NCI-H2171 (cell line): ENCODE measurements at regions not wholly inside any gene's neighbourhood (a gene's known extent, or its start where the extent isn't known, plus 50 kb on each side); places are given as distances from the start of the nearest gene placed in this dataset.
A peak's percentile ranks its signal among the peaks of the same experiment; 100 is the strongest.
"Not testable (repeated sequence)": the region's sequence is repeated elsewhere in the genome, so short reads cannot be mapped to it uniquely, and the experiment has no call there.

Experiments
- DNase-seq: peaks from one replicate; lab custom pipeline; 2025; lab: John Stamatoyannopoulos, UW

DNA sequence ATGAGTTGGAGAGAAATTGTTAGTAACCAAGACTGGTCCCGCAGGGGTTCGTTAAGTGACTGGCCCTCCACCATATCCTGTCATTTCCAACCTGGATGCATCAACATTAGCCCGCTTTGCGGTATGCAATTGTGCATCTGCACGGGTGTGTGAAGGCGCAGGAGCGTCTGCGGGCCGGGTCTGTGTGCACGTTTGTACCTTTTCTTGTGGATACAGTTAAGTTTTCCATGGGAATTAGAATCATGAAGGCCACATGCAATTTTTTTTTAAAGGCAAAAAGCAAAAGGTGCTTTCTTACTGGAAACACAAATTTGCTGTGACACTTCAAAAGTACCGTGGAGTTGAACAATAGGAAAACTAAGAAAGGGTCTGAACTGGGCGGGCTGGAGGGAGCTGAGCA lies 355.4 kb upstream of the ZFHX3 start:
- no peak for DNase-seq

DNA sequence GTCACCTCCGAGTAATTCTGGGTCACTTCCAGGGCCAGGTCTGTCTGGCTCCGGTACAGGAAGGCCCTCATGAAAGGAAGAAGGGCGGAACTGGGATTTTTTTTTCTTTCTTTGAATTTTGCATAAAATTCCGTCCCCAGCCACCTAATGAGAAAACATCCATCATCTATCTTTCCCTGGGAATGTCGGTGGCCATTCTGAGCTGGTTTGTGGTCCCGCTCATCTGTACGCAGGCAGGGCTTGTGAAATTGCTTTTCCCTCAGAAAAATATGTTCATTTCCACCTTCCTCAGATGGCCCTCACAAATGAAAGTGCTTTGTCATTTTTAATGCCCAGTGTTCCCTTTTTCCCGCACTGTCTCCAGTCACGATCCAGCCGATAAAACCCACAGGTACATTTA lies 353.0 kb upstream of the ZFHX3 start:
- DNase-seq = no peak

DNA sequence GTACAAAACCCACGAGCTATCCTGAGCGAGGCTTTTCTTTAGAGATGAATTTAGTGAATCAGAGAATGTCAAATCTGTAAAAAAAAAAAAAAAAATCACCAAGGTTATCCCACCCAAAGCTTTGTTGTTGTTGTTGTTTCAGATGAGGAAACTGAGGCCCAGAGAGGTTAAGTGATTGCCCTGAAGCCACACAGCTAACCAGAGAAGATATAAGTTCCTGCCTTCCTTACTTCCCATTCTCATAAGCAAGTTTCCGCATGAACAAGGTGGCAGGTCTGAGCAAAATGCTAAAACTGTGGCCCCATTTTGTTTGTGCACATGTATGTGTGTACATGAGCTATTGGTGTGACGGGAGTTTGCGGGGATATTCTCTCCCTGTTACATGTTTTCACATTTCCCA lies 352.1 kb upstream of the ZFHX3 start:
- no peak for DNase-seq

DNA sequence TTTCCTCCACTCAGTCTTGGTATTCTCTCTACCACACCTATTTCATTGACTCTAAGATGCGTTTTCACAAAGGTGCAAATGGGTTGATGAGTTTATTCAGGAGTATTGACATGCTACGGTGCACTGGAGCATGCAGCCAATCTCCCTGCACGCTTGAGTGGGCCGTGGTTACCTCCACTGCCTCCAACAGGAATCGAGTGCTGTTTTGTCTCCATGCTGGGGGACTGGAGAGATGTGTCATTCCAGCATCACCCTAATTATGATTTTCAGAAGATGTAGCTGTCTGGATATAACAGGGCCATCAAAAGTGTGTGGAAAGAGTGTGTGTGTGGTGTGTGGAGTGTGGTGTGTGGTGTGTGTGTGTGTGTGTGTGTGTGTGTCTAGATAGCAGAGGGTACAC lies 351.6 kb upstream of the ZFHX3 start:
- DNase-seq = no peak

DNA sequence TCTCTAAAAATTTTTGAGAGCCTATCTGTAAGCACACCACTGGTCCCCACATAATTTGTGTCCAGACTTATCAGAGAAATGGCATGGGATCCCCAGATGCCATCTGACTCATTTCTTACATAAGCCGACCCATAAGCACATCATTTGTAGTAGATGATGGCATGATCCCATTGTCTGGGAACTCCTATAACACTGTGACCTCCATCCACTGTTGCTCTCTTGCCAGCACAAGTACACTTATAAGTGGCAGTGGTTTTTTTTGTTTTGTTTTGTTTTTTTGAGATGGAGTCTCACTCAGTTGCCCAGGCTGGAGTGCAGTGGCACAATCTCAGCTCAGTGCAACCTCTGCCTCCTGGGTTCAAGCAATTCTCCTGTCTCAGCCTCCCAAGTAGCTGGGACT lies 350.7 kb upstream of the ZFHX3 start:
- not testable (repeated sequence) for DNase-seq

DNA sequence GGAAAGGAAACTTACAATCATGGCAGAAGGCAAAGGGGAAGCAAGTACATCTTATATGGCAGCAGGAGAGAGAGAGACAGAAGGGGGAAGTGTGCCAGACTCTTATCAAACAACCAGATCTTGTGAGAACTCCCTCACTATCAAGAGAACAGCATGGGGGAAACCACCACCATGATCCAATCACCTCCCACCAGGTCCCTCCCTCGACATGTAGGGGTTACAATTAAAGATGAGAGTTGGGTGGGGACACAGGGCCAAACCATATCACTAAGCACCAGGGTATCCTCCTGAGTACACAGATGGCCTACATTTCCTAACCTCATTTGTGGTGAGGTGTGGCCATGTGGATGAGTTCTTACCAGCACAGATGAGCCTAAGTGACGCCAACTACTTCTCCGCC lies 348.6 kb upstream of the ZFHX3 start:
- peak; percentile 35 for DNase-seq

DNA sequence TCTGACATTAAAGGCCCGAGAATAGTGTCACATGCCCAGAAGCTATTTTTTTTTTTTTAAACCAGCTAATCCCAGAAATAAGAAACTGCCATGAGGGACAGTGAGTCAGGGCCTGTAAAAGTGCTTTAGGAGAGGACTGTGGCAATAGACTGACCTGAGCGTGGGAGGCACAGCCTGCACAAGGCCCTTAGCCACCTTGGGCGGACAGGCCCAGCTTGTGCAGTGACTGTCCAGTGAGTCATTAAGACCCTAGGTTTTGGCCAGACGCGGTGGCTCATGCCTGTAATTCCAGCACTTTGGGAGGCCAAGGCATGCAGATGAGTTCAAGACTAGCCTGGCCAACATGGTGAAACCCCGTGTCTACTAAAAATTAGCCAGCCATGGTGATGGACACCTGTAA lies 343.0 kb upstream of the ZFHX3 start:
- DNase-seq = no peak

DNA sequence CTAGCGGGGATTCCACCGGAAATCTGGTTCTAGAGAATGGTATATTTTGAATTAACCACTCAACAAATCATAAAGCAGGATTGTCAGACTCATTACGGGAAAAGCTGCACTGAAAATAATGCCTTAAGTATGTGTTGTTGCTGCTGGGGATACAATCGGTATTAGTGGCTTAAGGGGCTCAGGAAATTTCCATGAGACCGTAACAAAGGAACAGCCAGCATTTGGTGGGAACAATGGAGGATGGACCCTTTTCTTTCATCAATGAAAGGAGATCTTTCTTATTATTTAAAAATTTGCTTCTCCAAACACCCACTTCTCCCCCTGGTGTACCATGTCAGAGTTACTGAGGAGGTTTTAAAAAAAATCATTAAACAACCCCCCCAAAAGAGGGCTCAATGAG lies 342.6 kb upstream of the ZFHX3 start:
- DNase-seq = no peak

DNA sequence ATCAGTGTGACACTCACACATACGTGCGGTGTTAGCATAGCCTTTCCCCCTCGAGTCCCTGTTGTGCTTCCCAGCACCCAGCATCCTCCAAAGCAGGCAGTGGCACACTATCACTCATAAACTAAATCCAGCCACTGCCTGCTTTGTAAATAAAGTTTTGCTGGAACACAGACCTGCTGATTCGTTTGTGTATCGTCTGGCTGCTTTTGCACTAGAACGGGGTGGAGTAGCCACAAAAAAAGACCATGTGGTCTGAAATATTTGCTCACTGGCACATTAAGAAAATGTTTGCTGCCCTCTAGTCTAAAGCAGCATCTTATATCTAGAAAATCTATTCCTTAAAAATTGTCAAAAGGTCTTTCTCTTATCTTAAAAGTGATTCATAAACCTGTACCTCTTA lies 341.2 kb upstream of the ZFHX3 start:
- no peak for DNase-seq

DNA sequence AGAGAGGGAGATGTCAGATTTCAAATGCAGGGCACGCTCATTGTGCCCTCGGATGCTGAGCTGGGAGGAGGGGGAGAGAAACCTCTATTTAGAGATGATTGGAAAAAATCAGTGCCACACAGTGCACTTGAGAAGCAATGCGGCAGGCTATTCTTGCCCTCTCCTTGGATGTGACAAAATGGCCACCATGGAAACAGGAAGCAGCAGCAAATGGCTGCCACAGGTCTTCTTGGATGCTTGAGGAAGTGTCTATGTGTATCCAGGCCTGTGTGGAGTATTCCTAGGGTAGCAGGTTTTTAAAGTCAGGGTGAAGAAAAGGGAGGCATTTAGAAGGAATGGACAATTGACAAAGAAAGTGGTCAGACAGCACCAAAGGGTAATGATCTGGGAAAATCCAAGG lies 340.1 kb upstream of the ZFHX3 start:
- no peak for DNase-seq

DNA sequence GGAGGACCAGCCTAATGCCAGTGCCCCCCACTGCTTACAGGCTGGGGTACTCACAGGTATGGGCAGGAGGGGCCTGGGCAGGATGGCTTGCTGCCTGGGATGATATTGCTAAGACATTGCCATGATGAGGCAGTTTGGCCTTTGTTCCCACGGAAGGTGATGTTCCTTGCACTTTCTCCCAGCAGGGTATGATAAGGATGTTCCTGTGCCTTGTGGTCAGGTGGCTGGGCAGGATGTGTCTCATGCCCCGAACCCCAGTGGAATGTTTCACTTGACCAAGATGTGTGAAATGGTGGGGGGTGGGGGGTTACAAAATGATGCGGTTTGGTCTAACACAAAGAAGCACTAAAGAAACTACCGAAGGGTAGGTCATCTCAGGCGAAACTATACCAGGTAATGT lies 337.8 kb upstream of the ZFHX3 start:
- no peak for DNase-seq

DNA sequence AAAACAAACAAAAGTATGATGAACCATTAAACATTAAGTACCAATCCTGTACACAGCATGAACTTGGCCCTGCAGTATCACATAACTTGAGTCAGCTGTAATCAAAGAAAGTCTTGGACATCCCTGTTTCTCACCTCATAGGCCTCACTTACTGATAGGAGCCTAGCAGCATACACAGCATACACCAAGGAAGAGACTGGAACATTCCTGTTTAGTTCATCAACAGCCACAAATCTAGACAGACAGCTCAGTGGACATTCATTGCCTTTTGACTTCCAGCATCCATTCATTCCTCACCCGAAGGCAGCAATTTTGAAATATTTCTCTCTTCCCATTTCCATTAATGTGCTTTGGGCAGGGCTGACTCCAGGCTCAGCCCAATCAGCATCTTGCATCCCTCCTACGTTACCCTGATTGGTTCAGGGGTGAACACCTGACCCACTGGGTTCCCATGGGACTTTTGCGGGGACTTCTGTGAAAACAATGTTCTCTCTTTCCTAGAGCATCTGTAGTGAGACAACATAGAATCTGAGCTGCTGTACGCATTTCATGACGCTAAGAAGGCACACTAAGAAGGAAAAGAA lies 336.7 kb upstream of the ZFHX3 start:
- no peak for DNase-seq

DNA sequence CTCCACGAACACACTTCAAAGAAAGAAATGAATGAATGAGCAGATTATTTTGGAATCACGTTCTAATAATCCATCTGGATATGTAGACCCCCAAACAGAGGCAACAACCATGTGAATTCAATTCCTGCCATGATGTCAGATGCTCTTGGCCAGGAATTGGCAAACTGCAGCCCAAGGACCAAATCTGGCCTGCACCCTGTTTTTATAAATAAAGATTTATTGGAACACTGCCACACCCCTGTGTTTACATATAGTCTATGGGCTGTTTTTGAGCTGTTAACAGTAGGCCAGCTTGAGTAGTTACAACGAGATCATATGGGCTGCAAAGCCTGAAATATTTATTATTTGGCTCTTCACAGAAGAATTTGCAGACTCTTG lies 336.0 kb upstream of the ZFHX3 start:
- DNase-seq = no peak

DNA sequence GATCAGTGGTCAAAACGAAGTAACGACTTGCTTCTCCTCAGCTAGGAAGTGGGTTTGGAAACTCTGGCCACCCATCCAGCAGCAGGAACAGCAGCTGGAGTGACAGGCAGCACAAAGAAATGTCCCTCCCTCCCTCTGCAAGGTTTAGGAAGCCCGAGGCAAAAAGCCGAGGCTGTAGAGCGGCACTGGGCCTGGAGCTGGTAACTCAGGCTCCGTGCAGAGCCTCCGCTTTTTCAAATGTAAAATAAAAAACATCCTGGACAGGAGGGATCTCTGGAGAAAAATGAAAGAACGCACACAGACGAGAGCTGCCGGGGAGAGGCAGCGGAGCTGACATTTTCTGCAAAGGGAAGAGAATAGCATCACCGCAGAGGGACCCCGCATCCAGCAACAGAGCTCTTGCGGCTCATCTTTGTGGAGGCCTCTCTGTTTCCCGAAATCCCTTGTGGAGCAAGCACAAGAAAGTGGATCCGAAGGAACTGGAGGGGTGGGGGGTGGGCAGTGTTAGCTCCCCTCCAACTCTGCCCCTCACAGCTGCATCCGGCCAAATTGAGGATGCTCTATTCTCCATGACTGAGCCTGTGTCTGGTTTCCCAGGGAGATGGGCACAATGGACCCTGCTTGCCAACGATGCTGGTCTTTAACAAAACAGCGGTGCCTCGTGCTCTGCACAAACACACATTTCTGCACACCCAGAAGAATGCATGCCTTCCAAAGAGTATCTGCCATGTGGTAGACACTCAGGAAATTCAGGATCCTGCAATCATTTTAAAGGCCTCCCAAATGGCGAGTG lies 335.5 kb upstream of the ZFHX3 start:
- DNase-seq = no peak

DNA sequence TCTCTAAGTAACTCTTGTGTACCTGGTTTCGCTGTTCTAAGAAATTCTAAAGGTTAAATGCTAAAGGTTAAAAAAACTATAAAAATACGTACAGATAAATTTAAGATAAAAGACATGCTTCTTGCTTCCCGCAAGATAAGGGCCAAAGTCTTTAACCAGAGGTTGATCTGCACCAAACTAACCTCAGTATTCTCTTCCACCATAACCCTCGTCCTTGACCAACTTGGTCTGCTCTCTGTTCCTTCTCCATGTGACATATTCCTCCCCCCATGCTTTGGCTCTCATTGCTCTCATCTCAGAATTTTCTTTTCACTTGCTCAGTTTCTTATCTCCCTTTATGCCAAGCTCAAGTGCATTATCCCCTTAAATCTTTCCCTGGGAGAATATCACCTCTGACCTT lies 330.5 kb upstream of the ZFHX3 start:
- no peak for DNase-seq

DNA sequence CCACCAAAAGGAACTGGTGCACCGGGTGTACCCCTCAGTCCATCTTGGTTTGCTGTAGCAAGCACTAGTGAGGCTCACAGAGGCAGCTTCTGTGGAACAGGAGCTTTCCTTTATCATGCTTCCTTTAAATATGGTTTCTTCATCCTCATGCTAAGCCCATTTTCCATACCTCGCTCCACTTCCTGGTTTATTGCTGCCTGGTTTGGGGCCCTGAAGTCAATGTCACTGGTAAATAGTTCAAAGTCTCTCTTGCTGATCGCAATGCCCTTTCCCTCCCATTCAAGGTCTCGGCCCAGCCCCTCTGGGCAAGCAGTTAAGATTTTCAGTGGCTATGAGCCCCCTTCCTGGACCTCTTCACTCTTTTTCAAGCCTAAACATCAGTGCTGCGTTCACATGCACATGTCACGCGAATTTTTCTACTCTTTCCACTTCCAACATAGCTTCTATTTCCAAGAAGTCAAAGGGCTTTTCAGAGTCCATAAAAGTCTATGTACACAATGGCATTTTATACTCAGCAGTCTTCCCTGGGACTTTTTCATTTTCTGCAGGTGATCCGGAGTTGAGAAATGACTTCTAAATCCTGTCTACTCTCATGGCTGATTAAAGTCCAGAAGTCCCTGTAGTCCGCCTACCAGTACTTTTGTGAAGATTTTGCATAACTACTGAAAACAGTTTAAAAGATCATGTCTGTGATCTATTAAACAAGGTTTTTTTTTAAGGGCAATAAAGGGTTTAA lies 323.8 kb upstream of the ZFHX3 start:
- no peak for DNase-seq

DNA sequence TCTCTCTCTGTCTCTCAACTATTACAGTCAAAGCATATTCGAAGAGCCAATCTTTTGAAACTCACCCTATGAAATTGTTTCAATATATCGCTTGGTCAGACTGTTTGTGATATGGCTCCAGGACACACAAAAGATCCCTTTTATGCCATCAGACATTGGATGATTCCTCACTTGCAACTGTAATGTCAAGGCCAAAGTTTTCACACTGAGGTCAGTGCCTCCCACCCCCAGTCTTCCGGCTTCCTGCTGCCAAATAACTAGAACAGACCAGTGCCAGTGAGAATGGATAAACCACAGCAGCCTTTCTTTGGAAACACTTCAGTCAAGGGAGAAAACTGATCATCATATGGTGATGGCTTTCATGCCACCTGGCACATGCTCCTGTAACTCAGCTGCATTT lies 321.9 kb upstream of the ZFHX3 start:
- no peak for DNase-seq

DNA sequence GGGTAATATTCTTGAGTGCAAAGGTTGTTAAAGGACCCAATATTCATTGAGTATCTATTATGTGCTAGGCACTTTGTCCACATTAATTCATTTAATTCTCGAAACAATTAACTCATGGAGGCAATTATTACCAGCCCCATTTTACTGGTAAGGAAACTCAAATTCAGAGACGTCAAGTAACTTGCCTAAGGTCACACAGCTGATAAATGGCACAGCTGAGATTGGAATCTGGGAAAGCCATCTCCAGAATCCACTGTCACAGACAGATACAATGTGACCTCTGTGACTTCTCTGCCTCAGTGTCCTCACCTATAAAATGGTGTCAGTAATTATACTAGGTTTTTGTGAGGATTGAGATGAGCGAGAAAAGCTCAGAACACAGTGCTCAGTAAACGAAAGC lies 320.8 kb upstream of the ZFHX3 start:
- no peak for DNase-seq

DNA sequence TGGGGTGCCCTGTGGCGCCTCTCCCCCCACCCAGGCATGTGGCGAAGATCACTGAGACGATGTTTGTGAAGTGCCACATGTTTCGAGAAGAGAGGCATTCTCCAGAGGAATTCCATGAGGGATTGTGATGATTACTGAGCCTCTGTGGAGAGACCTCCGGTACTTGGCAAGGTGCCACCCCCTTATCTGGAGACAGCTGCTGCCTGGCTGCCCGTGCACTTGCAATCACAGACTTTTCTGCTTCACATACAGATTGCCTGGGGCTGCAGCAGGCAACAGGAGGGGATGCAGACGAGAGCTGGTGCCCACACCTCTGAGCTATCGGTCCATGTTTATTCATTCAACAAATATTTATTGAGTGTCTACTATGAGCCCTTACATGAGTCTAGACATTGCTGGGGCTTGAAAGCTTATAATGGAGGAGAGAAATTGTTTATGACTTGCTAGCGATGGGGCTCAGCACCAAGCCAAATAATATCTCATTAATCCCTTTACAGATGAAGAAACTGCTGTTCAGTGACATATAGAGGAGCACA lies 317.2 kb upstream of the ZFHX3 start:
- peak; percentile 82 for DNase-seq

DNA sequence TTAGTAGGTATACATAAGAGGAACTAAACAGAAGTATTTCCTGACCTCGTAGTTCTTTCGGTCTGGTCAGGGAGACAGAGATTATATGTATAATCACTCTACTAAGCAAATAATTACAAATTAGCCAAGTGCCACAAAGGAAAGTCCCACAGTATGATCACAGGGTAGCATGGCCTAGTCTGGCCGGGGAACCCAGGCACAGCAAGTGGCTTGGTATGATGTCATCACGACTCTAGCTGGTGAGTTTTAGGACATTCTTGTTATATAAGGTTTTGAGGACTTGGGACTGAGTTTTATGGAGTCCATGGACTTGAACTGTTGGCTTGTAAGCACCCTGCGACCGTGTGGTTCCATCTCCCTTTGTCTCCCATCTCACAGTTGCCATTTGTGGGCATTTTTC lies 316.5 kb upstream of the ZFHX3 start:
- no peak for DNase-seq

DNA sequence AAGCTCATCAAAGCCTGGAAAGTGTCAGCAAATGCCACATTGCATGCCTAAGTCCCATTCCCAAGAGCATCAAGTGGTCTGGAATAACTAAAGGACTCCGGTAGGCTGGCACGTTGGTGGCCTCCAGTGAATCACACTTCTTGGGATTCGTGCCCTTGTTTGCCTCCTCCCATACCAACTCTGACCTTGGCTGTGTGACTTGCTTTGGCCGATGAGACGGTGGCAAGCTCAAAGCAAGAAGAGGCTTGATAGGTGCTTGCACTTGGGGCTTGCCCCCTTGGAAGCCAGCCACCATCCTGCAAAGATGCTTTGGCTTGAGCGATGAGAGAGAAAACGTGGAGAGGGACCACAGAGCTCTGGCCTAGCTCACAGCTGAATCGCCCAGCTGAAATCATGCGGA lies 313.1 kb upstream of the ZFHX3 start:
- no peak for DNase-seq

DNA sequence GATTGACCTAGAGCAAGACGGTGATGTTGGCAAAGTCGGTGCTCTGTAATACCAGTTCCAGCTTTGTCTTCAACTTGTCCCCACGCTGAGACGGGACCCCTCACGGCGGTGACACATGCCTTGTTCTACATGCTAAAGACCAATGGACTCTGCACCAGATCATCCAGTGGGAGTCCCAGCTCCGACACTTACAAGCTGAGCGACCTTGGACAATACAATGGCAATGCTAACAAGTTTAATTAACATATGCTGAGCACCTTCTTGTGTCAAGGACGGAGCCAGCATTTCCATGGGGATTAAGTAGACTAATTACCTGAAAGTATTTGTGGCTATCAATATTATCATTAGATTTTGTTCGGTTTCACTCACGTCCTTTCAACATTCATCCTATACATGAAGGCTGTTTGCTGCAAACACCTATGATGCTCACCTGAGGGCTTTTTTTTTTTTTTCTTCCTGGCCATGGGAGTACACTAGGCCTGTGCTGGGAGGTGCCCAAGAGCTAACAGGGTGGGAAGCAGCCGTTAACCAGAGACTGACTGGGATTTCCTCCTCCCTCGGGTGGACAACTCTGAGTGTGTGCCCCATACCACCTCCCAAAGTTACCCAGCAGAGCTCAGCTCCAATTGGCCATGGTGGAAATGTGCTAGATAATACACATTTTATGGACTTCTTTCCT lies 308.6 kb upstream of the ZFHX3 start:
- no peak for DNase-seq

DNA sequence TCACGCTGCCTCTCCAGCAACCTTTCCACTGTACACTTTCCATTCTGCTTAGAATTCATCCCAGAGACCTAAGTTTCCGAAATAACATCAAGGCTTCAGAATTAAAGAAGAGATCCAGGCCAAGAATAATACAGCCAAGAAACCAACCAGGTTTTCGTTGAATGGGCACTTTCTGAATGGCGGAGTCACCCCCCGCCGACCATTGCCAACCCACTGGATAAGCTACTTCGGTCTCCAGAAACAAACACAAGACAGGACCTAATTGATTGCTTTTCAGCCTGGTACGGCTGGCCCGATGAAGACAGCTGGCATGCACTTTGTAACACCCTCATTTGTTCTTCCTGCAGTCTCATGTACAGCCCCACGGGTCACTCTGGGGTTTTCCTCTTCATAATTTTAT lies 308.1 kb upstream of the ZFHX3 start:
- no peak for DNase-seq
